22Rv1 (cell line): ENCODE measurements at regions not wholly inside any gene's neighbourhood (a gene's known extent, or its start where the extent isn't known, plus 50 kb on each side); places are given as distances from the start of the nearest gene placed in this dataset.

ENCODE experiments used
- CTCF ChIP-seq: fragments of 450-650 bp; IDR thresholded peaks from 2 replicates; pipeline ENCODE4 v1.5.1; 2017; ENCODE audit warnings: mild to moderate bottlenecking
- ZFX ChIP-seq: fragments of 450-650 bp; IDR thresholded peaks from 2 replicates; pipeline ENCODE4 v1.6.1; 2017; ENCODE audit warnings: antibody characterized with exemption, borderline replicate concordance

GRCh38 chr1:239914751-239915231 lies 176.9 kb upstream of the FMN2 start:
- TF ChIP-seq CTCF (no peak), ZFX (no peak)
